ENCODE measurements at regions not wholly inside any gene's neighbourhood (a gene's known extent, or its start where the extent isn't known, plus 50 kb on each side); places are given as distances from the start of the nearest gene placed in this dataset.
A peak's percentile ranks its signal among the peaks of the same experiment; 100 is the strongest.

DNA sequence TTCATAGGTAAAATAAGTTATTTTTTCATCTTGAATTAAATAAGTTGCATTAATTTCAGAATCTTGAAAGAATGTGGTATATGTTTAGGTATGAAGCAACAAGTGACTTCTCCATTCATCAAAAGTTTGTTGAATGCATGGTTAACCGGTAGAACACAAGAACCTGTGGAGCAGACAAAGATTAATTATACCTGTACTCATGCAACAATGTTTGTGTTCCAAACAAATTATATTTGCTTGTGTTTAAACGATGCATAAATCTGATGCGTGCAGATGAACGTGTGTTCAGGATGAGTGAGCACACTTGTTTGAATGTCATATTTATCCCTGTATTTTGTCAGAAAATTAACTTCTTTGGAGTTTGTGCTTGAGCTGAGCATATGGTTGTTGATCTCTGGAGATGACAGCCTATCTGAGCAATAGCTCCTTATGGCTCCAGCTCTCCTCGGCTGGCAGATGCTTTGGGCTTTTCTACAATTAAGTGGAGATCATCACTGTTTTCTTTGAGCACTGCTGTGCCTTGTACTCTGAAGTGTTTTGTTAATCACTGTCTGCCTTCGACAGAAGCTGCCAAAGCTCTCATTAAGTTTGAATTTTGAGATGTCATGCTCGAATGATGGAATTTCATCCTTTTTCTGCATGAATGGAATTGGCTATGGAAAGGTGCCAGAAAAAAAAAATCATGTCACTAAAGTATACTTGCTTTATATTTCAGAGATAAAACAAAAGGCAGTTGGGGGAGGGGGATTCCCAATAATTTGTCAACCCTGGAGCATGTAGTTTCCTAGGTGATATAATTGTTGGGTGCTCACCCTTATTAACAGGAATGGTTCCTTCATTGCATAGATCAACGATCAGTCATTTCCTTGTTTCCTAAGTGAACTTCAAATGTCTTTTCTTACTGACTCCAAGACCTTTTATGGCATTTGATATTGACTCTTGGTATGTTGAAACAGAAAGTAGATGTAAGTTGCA is 502.5 kb upstream of the ARRDC3 start:
- no peak for DNase-seq (ENCODE audit: low read depth in 2 of 2)

DNA sequence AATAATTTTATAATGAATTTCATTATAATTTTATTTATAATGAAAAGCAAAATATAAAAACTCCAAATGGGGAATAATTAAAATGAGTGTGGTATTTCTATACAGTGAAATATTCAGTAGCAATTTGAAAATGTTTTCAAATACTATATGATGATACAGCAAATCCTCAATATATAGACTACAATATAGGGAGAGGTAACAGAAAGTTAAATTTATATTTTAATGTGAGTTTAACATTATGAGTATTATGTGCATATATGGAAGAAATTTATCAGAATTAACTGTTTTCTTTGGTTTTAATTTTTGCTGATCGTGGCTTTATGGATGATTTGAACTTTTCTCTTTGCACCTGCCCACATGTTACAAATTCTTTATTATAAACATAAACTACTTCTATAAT is 500.9 kb upstream of the ARRDC3 start:
- DNase-seq (ENCODE audit: low read depth in 2 of 2), result no peak

DNA sequence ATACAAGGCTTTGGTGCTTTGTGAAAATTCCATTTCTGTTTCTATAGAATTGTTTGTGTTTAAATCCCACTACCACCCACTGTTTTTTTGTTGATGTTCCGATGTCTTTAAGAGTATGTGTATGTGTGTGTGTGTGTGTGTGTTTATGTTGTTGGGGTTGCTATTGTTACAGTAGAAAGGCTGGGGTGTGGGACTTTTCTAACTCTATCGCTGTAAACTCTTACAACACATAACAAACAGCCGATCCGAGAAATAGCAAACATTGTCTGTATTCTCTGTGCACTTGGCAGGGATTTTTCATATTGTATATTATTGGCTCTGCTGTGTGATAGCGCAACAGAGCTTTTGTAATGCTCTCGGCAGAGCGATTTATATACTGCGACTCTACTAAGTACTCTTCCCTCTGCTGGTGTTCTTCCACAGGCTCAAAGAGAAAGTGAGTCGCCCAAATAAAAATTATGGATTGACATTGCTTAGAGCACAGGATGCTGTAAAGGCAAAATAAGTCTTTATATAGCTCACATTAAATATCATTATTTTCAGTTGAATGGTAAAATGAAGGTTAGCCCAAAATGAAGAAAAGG is 492.2 kb upstream of the ARRDC3 start:
- no peak for DNase-seq (ENCODE audit: low read depth in 2 of 2)

DNA sequence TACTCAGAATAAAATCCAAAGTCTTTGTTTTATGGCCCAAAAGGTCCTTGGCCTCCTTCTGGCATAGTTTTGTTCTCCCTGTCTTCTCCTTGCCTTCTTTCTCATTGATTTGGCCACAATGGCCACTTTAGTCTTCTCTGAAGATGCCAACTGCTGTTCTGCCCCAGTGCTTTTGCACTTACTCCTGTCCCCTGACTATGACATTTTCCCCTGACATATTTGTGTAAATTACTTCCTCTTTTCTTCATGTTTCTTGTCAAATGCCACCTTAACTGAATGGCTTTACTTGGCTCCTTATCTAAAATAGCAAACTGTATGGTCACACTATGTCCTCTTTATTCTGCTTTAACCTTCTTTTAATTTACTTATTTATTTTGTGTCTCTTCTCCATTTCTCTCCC is 484.7 kb upstream of the ARRDC3 start:
- no peak for DNase-seq (ENCODE audit: low read depth in 2 of 2)

DNA sequence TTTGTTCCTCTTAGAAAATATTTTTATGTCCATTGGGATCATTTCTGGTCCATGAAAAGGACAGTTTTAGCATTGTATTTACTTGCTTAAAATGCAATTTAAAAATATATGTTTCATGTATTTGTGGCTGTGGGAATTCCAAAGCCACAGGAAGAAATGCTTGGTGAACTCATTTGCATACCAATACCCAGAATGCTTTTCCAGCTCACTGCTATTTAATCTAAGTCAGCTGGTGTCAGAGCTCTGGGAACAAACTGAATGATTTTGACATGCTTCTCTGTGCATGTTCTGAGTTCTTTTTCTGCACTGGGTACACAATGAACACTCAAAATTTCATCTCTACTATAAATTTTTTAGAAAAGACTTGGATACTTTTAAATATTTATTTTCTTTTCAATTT is 482.8 kb upstream of the ARRDC3 start:
- DNase-seq (ENCODE audit: low read depth in 2 of 2), result no peak

DNA sequence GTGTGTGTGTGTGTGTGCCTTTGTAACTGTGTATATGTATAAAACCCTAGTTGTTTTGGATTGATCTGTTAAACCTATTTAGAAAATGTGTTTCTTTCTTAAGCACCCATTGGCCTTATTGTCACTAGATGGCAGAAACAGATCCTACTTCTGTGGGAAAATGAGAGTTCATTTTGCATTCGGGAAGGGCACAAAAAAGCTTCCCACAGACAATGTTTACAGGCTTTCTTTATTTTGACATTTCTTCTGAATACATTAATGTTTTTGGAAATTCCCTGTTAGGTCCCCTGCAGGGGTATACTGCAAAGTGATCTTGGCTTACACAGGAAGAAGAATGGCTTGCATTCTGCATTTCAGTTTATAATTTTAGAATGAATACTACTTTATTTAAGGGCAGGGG is 481.8 kb upstream of the ARRDC3 start:
- DNase-seq (ENCODE audit: low read depth in 2 of 2), result no peak

DNA sequence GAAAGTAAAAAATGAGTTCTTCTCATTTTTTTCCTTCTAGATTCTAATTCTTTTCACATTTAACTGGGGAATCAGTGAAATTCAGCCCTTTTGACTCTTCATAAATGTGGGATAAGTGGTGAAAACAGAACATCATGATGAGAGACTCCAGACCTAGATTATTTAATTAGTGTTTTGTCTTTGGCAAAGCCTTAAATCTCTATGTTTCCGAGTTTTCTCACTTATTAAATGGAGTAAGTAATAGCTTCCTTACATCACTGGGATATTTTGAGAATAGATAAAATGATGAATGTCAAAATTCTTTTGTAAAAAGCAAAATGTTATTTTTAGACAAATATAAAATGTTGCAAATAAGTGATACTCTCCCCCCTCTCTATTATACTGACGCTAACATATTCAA is 468.6 kb upstream of the ARRDC3 start:
- DNase-seq (ENCODE audit: low read depth in 2 of 2), result no peak

DNA sequence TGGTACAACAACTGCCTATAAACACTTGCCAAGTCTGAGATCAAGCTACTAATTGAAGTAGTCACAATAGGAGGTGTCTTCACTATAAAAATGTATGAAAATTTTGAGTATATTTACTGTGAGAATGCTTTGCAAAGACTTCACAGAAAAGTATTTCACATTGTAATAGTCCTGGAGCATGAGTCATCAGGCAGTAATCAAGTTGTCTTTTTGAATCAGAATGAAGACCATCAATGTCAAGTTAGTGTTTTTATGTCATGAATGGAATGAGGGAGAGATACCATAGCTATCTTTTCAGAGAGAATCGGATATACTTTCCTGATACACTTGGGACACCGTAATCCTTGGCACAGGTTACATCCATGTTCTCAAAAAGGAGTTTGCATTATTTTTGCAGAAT is 466.9 kb upstream of the ARRDC3 start:
- no peak for DNase-seq (ENCODE audit: low read depth in 2 of 2)

DNA sequence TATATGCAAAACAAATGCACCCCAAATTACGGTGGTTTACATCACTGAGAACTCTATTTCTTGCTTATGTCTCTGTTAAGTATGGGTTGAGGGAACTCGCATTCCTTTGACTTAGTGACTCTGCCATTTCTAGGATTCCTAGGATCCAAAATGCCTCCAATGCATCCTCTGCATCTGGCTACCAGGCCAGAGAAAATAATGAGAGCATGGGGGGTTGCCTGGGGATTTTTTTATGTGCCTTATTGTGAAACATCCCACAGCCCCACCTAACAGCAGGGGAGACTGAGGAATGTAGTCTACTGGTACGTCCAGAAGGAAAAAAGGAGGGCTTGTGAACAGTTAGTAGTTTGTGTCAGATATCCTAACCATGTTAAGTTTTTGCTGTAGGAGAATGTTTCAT is 466.0 kb upstream of the ARRDC3 start:
- no peak for DNase-seq (ENCODE audit: low read depth in 2 of 2)

DNA sequence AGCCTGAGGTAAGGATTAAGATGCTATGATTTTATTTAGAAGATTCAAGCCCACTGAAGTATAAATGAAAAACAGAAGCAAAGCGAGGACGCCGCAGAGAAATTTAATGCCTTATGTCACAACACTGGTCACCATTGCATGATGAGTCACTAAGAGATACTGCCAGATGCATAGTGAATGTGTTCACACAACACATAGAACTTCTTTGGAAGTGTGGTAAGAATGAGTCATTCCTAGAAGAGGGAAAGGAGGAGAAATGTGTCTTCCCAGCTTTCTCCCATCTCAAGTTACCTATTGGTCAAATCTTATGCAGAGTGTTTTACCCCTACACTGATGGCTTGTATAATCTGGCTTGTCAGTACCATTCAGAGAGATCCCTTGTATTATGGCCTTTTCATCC is 465.3 kb upstream of the ARRDC3 start:
- DNase-seq (ENCODE audit: low read depth in 2 of 2), result no peak

DNA sequence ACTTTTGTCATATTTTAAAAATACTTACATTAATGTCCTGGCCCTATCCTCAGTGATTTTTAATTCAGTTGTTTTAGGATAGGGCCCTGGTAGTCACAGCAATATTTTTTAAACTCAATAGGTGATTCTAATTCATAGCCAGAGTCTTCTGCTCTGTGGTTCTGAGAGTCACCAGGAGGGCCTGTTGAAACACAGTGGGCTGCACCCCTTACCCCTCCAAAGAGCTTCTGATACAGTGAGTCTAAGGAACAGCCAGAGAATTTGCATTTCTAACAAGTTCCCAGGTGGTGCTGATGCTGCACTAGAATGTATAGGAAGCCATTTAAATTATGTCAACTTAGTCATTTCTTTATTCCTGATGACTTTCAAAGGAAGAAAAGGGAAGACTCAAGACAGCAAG is 458.3 kb upstream of the ARRDC3 start:
- no peak for DNase-seq (ENCODE audit: low read depth in 2 of 2)

DNA sequence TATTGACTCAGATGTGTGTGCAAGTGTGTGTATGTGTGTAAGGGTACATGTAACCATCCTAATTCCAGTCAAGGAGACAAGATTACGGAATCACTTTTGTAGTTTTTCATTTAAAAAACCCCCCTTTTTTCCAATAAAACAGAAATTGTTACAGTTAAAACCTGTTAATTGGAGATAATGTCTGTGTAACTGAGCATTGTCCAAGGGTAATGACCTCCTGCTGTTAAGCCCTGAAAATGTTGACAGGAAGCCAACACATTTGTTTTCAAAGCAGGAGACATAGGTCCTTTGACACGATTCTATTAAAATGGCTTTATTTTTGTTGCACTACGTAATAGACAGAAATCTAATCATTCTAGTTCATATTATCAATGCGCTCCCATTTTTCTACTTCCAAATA is 457.3 kb upstream of the ARRDC3 start:
- DNase-seq (ENCODE audit: low read depth in 2 of 2), result peak in 1 of 2 donors; percentile 1

DNA sequence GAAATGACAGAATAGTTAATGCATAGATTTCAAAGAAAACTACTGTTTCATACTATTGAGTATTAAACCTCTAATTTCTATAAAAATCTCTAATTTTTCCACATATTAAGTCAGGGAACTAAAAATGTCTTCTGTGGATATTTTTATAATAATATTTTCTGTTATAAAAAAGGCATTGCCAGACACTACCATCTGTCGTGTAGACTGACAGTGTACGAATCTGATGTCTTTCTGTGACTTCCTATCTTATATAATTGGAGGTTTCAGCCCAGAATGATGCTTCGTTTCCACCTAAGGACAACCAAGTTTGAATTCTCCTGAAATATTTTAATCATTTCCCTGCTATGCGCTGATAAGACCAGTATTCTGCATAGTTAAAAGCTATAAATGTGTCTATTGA is 456.6 kb upstream of the ARRDC3 start:
- DNase-seq (ENCODE audit: low read depth in 2 of 2), result no peak

DNA sequence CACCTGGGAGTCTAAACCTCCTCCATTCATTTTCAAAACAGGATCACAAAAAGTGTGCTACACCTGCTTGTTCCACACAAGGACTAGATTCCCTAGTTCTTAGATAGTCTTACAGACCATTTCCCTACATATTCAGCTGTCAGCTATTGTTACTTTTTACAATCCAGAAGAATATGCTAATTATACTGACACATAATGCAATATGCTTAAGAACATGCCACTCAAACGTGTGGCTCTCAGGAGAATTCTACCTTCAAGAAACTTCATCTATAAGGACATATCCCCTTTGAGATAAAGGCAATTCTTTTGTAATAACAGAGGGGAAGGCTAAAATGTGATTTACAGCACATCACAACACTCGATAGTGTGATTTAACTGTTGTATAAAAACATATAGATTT is 456.1 kb upstream of the ARRDC3 start:
- no peak for DNase-seq (ENCODE audit: low read depth in 2 of 2)

DNA sequence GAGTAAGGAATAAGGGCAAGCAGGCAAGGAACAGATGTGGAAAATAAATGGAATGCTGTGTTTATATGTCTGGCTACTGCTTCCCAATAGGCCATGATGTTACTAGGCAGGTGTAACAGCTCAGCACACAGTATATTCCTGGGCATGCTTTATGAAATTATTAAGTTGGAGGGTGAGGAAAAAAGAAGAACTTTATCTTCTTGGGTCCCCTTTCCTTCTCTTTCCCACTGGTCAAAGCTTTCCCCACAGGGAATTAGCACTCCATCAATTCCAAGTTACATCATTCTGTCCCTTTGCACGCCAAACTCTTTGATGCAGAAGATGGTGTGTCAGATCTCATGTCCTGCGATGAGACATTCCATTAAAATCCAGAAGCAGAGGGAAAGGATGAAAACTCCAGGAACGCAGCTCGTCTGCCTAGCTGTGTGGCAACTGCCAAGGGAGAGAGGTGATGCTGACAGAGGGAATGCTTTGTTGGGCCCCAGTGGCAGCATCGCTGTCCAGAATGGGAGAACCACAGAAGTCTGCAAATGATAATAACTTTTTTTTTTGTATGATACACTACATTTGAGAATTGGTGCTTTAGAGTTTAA is 447.3 kb upstream of the ARRDC3 start:
- DNase-seq (ENCODE audit: low read depth in 2 of 2), result no peak

DNA sequence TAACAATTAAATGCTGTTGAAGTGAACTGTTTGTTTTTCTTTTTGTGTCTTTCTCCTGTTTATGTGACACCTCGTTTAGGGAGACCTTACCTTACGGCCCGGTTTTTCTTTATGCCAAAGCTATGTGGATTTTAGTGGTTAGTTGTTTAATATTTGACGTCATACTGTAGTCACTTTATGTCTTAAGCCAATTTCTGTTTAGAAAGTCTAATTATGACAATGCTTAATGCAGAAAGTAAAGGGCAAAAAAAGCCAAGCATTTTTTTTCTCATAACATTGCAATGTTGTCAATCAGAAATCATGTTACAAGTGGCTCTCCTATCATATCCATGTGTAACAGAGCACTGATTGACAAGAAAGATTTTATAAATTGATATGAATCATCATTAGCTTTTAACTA is 442.5 kb upstream of the ARRDC3 start:
- DNase-seq (ENCODE audit: low read depth in 2 of 2), result no peak

DNA sequence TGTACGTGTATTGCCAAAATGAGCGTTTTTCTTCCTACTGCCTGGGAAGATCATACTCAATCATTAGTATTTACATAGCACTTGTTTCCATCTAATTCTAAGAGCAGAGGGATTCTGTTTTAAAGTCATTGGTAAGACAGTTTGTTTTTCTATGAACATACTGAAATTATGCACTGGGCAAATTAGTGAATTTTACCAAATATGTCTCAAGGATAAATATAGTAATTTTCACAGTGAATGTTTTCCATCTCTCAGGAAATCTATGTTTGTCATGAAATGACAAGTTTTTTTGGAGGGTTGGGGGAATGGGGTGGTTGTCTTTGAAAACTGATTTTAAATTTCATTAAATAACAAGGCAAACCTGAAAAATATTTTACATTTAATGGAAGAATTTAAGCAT is 441.3 kb upstream of the ARRDC3 start:
- no peak for DNase-seq (ENCODE audit: low read depth in 2 of 2)

DNA sequence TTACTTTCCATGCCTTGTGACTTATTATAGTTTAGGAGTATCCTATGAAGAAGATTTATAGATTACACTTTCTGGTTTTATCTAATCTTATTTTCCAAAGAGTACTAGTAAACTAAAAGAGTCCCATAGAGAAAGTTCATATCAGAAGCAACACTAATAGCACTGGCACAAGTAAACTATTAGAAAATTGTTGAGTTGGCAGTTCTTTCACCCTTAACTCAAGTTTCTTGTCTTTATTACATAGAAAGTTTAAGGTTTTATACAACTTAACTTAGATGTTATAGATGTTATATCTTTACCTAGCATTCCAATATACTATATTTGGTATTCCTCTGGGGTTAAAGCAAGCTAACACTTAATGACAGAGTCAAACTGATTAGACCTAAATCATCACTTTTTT is 437.8 kb upstream of the ARRDC3 start:
- DNase-seq (ENCODE audit: low read depth in 2 of 2), result no peak

DNA sequence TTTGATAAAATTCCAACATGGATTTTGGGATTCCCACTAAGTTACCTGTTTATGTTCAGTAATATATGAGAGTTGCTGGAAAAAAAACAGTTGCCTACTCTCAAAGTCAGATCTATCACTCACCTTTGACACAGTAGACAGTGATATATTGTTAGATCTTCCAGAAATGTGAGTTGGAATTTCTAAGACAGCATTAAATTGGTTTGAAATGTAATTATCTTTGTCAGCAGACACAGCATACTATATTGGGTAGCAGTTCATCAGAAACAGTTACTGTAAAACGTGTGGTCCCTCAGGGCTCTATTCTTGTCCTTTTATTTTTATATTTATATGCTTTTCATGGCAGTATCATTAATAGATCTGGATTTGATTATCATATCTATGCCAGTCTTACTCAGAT is 433.6 kb upstream of the ARRDC3 start:
- no peak for DNase-seq (ENCODE audit: low read depth in 2 of 2)

DNA sequence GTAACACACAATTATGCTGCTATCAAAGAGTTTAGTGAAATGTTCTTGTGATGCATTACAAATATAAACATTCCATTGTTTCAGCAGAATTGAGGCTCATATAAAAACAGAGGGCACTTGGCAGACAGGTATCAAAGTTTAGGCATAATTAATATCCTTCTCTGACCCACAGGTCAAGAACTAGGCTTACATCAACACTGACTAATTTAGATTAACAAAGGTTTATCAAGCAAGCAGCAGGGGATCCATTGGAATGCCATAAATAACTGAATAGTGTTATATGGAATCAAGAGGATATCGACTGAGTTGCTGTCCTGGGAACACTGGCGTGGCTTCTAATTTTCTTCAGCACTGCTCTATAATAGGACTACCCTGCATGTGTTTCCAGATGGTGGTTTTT is 414.5 kb upstream of the ARRDC3 start:
- no peak for DNase-seq (ENCODE audit: low read depth in 2 of 2)

DNA sequence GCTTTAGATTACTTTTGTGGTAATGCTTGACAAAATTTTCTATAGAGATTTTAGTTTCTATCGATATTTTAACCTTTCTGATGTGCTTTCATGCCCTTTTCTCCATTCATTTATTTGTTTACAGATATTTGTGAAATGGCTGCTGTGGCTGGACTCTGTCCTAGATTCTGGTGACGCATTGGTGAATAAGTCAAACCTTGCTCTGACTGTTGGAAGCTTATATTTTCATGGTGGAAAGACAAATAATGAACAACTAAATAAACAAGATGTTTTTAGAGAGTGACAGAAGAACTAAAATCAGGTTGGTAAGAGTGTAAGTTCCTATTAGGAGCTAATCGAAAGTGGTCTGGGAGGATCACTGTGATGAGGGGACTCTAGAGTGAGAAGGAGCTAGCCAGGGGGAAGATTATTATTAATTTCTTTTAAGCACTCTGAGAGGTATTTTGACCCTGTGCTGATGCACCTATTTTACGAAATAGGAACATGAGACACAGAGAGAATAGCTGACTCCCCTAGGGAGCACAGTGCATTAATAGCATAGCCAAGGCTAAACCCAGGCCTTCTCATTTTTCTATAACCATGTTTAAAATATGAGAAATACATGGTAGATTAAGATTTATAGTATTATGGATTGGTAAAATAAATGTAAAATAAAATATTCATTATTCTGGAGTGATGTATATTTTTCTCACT is 411.9 kb upstream of the ARRDC3 start:
- DNase-seq (ENCODE audit: low read depth in 2 of 2), result no peak

DNA sequence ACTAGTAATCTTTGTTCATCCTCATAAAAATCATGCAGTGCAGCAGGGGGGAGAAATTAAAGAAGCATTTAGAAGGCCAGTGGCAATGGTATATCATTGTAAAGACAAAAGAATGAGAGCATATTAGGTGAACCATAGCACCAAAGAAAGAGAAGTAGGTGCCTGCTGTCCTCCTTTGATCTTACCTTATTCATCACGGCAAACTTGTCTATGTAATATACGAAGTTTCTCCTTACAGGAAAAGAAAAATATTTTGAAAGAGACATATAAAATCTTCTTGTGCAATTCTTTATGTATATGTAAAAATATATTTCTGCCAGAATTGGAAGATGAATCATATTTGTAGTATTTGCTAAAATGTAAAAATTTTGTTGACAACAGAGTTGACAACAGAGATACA is 411.3 kb upstream of the ARRDC3 start:
- DNase-seq (ENCODE audit: low read depth in 2 of 2), result no peak
